Endothelial cell of hepatic sinusoid (primary cell): ENCODE measurements at regions not wholly inside any gene's neighbourhood (a gene's known extent, or its start where the extent isn't known, plus 50 kb on each side); places are given as distances from the start of the nearest gene placed in this dataset.

Source experiments
- in situ Hi-C: cut with HindIII; loops from 2 replicates; pipeline ENCODE4 v1.10.0; 2017; ENCODE audit warnings: low sequenced_read_pairs

DNA sequence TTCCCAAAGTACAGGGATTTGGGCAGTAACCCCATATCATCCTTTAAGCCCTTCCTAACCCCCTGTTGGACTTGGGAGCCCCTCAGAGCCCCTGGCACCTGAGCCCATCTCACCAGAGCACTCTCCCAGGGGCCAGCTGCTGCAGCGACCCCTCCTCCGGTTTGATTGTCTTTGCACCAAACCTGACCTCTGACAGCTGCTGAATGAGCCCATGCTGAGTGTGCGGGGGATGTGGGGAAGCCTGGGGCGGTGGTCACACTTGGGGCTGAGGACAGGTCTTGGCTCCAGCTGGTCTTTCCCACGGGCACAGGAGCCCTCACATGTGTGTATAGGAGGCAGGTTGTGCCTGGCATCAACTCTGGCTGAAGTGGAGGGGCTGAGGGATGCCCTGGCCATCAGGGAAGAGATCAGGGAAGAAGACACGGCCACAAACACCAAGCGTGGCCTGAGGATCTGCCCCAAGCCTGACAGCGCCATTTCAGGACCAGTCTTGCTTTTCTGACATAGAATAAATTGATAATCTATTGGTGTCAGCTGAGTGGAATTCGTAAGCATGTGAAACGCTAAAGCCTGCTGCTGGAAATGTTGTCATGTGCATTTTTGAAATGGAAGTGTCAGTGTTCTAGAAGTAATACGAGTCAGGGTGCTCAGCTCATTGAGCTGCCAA lies 102.4 kb downstream of the ACKR3 start:
- in situ Hi-C loops, result no loop called here

DNA sequence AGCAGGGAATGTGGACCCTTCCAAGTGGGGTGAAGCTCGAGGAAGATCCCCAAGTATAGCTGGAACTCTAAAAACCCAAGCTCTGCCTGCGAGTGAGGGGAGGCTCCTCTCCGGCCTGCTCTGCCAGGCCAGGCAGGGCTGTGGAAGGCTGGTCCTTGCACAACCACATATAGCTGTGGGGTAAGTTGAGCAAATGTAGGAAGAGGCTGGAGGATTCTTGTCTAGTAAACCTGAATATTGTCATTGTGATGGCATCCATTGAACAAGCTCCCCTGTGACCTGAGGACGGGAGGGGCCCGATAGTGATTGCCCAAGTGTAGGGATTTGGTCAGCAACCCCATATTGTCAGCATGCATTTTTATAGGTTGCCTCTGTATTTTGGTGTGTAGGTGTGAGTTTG lies 103.0 kb downstream of the ACKR3 start:
- in situ Hi-C loops, result no loop called here

DNA sequence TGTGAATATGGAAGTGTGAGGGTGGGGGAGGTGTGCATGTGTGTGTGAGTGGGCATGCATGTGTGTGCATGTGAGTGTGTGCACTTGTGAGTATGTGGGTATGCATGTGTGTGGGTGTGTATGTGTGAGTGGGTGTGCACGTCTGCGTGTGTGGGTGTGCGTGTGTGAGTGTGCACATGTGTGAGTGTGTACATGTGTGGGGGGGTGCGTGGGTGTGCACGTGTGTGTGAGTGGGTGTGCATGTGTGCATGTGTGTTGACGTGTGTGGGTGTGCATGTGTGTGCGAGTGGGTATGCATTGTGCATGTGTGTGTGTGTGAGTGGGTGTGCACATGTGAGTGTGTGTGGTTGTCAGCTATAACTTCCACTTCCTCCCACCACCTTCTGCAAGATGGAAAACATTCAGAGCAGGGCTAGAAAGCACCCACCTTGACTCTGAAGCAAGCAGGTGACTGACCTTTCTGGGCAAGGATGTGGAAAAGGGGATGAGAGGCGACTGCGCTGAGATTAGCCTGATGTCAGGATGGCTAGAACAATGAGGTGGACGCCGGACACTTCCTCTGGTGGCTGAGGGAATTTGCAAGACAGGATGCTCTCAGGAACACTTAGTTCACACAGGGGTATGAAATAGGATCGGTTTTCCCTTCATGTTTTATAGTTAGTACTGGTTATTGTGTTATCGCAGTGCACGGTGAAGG lies 103.6 kb downstream of the ACKR3 start:
- in situ Hi-C loops, result no loop called here

DNA sequence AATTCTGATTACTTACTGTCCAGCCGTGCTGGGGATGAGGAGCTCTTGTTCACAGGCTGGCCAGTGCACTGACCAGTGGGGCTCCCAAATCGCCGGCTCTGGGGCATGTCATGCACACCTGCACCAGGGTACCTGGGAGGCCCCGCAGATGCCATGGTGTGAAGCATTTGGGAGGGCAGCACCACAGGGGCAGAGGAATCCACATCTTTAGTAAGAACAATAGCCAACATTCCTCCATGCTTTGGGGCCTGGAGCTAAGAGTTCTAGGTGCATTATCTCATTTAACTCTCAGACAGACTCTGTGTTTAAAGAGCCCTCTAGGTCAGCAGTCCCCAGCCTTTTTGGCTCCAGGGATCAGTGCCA lies 104.2 kb downstream of the ACKR3 start:
- in situ Hi-C loops, result no loop called here

DNA sequence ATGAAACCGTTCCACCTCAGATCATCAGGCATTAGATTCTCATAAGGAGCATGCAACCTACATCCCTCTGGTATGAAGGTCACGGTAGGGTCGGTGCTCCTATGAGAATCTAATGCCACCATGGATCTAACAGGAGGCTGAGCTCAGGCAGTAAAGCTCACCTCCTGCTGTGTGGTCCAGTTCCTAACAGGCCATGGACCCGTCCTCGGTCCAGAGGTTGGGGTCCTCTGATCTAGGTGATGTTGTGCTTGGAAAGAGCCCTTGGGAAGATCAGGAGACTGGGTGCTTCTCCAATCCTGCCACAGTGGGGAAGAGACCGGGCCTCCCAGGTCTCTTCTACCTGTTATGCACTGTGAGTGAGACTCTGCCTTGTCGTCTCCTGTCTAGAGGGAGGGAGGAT lies 104.6 kb downstream of the ACKR3 start:
- in situ Hi-C loops, result no loop called here

DNA sequence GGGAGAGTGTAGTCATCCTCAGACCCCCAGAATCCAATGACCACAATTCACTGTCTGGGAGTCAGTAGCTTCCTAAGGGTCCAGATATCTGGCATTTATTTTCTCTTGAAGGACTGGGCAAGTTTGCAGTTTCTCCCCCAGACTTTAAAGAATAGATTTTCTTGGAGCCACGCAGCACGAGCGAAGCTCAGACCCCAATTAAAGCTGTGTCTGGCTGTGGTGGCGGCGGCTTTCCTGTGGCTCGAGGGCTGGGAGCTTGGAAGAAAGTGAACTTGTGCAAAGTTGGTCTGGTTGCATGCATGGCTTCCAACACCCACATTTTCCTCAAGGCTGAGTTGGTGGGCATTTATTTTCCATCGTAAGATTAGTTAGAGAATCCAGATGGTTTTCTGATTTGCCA lies 105.0 kb downstream of the ACKR3 start:
- in situ Hi-C loops, result no loop called here

DNA sequence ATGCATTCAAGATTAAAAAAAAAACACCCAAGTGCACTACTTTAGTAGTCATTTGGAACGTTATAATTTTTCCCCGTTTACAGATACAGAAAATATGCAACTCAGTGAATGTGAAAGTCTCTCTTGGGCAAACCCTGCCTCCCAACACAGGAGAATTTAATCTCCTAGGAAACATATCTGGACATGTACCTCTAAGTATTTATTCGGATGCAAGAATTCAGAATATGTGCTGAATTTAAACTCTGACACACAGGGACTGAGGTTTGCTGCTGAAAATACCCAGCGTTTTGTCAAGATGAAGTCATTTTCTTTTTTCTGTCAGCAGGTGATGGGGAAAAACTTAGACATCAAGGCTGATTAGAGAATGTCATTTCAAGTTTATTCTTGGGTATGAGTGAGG lies 105.4 kb downstream of the ACKR3 start:
- in situ Hi-C loops, result no loop called here

DNA sequence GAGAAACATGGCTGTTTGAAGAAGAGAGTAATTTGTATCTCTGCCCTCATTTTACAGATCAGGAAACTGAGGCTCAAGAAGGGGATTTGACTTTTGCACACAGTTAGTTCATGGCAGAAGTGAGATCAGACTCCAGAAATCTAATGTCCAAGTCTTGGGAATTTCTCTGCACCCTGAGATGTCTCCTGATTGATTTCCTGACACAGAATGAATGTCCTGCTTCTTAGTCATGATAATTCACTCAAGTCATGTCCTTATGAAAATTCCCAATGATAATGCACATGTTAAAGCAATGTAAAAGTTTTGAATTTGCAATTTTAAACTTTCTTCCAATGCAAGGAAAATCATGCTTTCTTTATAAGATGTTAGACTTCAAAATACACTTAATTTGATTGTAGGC lies 105.9 kb downstream of the ACKR3 start:
- in situ Hi-C loops, result no loop called here

DNA sequence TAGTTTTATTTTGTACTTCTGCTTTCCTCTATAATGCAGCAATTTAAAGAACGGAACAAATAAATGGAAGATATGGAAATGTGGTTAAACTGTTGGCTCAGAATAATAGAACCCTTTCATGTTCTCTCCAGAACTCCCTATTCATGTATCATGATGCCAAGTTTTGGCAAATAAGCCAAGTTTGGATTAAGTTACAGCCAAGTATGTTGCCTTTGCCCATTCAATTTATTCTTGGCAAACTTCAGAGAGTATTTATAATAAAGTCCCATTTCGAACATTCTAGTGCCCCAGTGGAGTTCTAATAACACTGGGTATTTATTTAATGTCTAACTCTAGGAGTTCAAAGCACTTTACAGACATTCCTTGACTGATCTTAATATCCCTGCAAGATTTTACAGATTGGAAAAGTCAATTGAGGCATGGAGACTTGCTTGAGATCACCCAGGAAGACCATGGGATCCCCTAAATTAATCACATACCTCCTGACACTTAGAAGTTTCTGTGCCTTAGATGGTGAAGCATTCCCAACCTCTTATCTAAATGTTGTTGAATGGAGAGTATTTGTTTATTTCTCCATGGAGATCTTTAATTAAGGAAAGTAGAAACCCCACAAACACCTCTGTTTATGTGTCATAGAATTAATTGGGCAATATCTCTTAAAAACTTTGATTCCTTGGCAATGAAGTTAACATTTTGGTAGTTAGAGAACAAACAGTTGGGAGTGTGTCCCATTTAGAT lies 106.7 kb downstream of the ACKR3 start:
- in situ Hi-C loops, result no loop called here

DNA sequence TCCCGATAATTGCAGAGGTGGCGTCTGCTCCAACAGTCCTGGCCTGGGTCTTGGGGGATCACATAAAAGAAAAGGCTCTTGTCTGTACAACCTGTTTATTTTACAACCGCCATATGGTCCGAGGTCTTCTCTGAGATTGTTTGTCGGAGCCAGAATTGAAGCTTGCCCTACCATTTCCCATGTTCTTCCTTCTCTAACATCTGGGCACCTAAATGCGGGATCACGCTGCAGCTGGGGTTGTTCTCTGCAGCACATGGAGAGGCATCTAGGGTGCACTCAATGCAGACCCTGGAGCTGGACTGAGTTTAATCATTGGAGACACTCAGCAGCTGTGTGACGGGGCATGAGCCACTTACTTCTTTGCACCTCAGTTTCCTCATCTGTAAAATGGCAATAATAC lies 107.7 kb downstream of the ACKR3 start:
- in situ Hi-C loops, result no loop called here

DNA sequence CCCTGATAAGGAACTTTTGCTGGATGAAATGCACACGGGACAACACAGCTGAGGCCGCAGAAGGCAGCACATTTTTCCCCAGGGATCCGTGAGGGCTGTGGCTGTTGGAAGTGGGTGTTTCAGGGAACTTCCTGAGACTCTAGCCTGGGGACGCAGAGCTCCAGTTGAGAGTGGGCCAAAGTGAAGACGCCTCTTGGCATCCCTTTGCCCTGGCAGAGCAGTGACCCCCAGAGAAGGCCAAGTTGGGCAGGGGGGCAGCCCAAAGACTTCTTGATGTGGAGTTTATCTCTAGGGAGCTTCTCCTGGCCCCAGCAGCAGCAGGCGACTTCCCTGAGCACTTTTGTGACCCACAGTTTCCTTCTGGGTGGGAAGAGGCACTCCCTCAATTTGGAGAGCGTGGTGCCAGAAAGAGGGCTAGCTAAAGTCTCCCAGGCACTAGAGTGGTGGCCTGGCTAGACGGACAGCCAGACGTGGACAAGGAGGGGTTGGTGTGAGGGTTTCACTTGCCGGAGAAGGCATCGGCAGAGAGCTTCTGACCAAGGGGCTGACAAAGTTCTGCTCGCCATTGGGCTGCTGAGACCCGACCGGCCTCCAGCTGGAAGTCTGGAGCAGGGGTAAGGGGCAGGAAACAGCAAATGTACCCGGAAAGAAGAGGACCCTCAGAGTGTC lies 108.8 kb downstream of the ACKR3 start:
- in situ Hi-C loops, result no loop called here

DNA sequence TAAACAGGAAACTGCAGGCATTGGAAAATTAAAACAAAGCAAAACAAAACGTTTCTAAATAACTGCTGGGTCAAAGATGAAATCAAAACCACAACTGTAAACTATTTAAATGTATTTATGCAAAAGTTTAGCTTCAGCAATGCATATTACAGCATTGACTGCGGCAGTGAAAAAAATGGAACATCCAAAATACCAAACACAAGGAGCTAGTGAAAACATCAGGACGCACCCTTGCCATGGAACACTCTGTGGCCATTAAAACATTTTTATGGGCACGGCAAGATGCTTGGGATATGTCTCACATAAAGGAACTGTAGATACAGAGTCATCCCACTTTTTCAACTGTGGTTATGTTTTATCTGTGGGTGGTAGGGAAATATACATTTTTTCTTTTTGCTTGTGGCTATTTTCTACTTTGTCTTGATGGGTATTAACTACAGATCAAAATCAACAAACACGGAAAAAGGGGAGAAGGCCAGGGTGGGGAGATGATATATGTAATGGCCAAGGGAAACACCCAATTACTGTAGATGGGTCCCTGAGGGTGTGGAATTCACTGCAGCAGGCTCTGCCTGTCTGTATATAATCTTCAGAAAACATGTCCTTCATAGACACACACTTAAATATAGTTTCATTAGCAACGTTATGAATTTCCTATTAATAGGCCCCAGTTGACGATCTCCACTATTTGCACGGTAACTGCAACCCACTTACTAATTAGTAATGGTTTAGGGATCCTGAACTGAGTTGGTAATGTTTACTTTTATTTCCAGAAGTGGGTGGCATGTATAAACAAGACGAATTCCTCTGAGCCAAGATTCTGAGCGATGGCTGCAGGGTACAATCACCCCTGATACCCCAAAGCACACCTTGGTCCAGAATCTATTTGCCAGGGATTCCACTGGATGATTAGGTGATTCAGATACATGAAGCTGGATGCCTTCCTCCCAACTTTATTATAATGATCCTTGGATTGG lies 110.5 kb downstream of the ACKR3 start:
- in situ Hi-C loops, result no loop called here

DNA sequence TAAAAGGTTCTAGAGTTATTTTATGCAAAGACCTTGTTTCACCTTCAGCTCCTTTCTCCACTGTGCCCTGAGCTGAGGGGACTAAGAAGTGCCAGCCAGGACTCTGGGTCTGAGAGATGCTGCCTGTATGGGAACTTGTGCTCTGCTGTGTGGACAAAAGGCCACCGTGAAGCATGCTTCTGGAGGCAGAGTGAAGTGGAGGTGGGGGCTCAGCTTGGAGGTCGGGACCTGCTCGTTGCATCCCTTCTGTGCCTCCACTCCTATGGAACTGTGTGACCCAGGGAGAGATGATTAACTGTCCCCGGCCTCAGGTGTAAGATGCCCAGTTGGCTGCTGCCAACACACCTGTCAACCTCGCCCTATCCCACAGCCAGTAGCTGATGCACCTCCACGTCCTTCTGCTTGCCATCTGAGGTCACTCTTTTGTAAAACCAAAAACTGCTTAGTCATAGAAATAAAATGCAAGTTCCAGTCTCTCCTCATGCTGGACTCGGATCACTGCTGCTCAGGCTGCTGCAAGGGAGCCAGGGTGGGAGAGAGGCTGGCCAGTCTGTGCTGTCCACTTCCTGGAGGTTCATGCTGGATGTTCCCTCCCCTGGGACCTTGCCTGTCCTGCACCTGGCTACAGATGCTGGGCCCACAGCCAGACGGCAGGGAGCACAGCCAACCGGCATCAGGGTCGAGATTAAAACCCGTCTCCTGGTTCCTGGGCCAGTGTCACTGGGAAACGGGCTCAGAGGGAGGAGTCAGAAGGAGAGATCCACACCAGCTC lies 113.2 kb downstream of the ACKR3 start:
- in situ Hi-C loops, result no loop called here

DNA sequence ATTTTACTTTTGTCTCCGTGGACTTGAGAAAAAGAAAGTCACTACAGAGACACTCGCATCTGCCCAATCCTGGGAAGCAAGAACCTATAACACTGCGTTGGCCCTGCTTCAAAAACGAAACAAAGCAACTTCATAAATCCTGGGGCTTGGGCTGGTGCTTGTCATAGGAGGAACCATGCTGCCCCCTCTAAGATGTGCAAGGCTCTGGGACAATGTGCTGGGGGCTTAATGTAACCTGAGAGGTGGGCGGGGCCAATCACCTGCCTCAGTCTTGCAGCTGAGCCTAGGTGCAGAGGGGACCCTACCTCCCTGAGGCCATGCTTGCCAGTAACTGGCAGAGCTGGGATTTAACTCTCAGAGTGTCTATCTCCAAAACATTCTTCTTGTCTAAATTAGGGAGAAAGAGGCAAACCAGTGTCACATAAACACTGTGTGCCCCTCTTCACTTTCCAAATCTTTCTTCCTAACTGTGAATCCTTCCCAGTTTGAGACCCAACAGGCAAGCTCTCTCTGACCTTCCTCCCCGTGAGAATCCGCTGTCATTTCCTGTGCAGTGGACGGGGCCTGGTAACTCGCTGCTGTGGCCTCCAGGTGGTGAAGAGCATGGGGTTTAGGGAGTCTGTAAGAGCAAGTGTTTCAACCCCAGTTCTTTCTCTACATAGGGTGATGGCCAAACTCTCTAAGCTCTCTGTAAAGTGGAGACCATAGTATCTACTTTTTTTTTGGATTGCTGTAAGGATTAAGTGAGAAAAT lies 115.1 kb downstream of the ACKR3 start:
- in situ Hi-C loops, result no loop called here

DNA sequence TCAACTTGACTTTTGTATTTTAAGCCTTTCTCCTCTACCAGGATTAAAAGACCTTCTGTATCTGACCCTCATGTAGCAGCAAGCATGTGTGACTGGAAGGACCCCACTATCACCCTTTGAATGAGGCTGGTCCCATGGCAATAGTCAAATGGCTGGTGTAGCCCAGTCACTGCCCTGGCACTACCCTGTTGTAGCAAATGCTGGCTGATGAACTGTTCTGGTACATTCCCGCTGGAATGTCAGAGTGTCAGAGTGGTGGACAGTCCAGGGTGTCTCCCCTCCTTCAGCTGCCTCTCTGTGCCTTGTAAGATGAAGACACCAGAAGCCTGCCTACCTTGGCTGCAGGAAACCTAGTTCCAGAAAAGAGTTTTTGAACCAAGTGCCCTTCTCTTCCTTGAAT lies 115.7 kb downstream of the ACKR3 start:
- in situ Hi-C loops, result no loop called here

DNA sequence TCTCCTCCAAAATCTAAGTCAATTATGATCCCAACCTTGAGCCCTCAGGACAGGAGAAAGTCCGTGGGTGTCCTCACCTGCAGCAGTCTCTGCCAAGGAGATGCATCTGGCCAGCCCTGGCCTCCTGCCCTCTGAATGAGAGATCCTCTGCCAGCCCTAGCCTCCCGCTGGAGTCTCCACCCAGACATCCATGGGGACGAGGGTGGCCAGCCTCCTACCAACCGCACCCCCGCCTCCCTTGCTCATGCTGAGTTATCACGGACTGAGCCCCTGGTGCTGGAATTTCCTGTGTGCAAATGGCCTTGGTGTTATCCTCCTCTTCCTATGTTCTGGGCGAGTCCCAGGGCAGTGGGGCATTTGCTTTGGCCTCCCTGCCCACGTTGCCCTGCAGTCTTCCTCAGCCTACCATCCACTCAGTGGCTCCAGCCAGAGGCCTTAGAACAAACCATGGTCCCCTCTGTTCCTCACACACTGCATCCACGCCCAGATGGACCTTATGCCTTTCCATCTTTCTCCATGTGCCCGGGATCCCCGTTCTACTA lies 116.4 kb downstream of the ACKR3 start:
- in situ Hi-C loops, result no loop called here

DNA sequence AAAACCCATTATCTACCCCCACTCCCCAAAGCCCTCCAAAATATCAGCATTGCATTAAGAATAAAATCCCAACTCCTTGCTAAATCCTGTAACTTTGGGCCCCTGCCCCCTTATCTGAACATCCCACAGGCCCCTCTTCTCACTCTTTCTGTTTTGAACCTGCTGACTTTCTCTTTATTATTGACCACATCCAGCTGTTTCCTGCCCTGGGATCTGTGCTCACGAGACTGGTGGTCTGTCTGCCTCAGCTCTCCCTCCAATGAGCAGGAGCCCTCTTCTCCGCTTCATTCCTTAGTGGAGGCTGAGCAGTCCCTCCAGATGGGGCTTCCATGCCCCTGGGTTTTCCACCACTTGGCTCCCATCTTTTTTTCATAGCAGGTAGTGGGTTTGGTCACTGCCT lies 116.9 kb downstream of the ACKR3 start:
- in situ Hi-C loops, result no loop called here

DNA sequence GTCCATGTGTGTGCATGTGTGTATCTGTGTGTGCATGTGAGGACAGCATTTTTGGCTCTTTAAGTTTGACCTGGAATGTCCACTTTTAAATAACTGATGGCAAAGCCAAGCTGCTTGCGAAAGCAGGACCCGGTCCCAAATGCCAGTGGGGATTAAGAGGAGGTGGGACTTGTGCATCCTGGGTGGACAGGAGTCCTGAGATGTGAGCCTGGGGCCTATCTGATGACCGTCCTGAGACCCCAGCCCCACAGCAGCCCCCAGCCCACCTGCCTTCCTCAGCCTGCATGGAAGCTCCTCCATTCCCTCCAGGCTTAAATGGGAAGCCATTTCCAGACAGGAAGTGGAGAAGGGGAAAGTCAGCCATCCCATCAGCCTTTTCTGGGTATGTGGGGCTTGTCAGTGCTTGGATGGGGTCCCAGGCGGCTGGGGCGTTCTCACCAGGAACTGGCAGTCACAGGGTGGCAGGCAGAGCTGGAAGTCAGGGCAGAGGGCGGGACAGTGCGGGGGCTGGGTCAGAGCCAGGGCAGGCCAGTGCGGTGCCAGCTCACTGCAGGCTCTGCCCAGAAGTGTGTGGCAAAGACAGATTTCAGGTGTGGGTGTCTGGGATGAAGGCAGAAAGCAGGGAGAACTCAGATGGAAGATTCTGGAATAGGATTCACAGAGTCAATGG lies 117.8 kb downstream of the ACKR3 start:
- in situ Hi-C loops, result no loop called here
